Smooth muscle cell (in vitro differentiated cells): ENCODE measurements at regions not wholly inside any gene's neighbourhood (a gene's known extent, or its start where the extent isn't known, plus 50 kb on each side); places are given as distances from the start of the nearest gene placed in this dataset.

Experiments used
- DNase-seq: peaks from one replicate; lab custom pipeline; 2025; ENCODE audit not compliant: unreplicated experiment; lab: John Stamatoyannopoulos, UW
- H2AFZ ChIP-seq: fragments of 200-600 bp; sonication (generic); 2 replicates; pipeline ENCODE4 v1.6.0; 2016; ENCODE audit warnings: antibody characterized with exemption, low read depth, mild to moderate bottlenecking
- H3F3A ChIP-seq: fragments of 200-600 bp; sonication (generic); 2 replicates; pipeline ENCODE4 v1.6.0; 2017; ENCODE audit warnings: antibody characterized with exemption, low read depth
- H3K27ac ChIP-seq: fragments of 200-600 bp; sonication (generic); 2 replicates; pipeline ENCODE4 v1.5.1; 2016; ENCODE audit warnings: low read depth, mild to moderate bottlenecking
- H3K27me3 ChIP-seq: fragments of 200-600 bp; sonication (generic); 2 replicates; pipeline ENCODE4 v1.6.1; 2016; ENCODE audit warnings: low read depth, mild to moderate bottlenecking
- H3K36me3 ChIP-seq: fragments of 200-600 bp; sonication (generic); 2 replicates; pipeline ENCODE4 v1.5.1; 2016; ENCODE audit warnings: low read depth
- H3K4me1 ChIP-seq: fragments of 200-600 bp; sonication (generic); 2 replicates; pipeline ENCODE4 v1.5.1; 2016; ENCODE audit warnings: low read depth
- H3K4me2 ChIP-seq: fragments of 200-600 bp; sonication (generic); 2 replicates; pipeline ENCODE4 v1.6.0; 2016; ENCODE audit warnings: mild to moderate bottlenecking
- H3K4me3 ChIP-seq: fragments of 200-600 bp; sonication (generic); 2 replicates; pipeline ENCODE4 v1.5.1; 2016; ENCODE audit warnings: mild to moderate bottlenecking
- H3K79me2 ChIP-seq: fragments of 200-600 bp; sonication (generic); 2 replicates; pipeline ENCODE4 v1.6.0; 2016; ENCODE audit warnings: low read depth, mild to moderate bottlenecking
- H3K9ac ChIP-seq: fragments of 200-600 bp; sonication (generic); 2 replicates; pipeline ENCODE4 v1.6.0; 2016; ENCODE audit warnings: low read depth
- H3K9me3 ChIP-seq: fragments of 200-600 bp; sonication (generic); replicated peaks from 2 replicates; pipeline ENCODE4 v1.5.1; 2016; ENCODE audit warnings: low read depth
- H4K20me1 ChIP-seq: fragments of 200-600 bp; sonication (generic); 2 replicates; pipeline ENCODE4 v1.6.0; 2016; ENCODE audit warnings: low read depth
- WGBS: methylation state at CpG from one replicate; pipeline ENCODE4 v1.1.7; 2016; ENCODE audit warnings: low lambda C conversion rate; 5-methylcytosine and 5-hydroxymethylcytosine counted together
- TF ChIP-seq, protein P1 (sequence below): fragments of 200-600 bp; sonication (generic); IDR thresholded peaks from 2 replicates; pipeline ENCODE4 v1.5.1; 2017; ENCODE audit warnings: borderline replicate concordance, mild to moderate bottlenecking, antibody characterized with exemption; ENCODE audit not compliant: insufficient read depth, poor library complexity, severe bottlenecking

DNA sequence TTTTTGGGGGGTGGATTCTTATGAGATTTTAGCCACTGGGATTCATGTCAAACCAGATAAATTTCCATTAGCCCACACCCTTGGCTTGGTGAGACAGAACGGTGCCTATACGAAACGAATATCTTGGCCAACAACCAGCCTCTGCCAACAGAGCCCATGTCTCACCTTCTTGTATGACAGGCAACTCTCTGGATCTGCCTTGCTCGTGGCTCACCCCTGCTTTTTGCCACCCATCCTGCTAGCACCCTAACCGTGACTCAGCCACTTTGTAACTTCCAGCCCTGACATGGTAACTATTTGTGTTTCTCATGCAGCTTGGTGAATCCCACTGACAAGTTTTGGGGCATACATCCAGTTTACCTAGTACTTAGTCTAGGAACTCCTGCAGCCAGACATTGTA lies 457.0 kb downstream of the SPATA31D1 start:
- Histone ChIP-seq H4K20me1 (no peaks in the 10 kb centered on the region), H3K79me2 (no peaks in the 10 kb centered on the region), H3K9ac (no peak overlapping the region), H3K36me3 (no peaks in the 10 kb centered on the region), H3K4me3 (no peak overlapping the region), H3F3A (no peaks in the 10 kb centered on the region), H3K9me3 (peaks cover 5% of the 10 kb centered on the region), H3K4me2 (no peak overlapping the region), H3K27me3 (no peaks in the 10 kb centered on the region), H3K4me1 (no peaks in the 10 kb centered on the region), H2AFZ (no peak overlapping the region), H3K27ac (no peak overlapping the region)
- WGBS, result 92% methylated on average over 5 of the region's 5 CpGs
- TF ChIP-seq, protein P1, sequence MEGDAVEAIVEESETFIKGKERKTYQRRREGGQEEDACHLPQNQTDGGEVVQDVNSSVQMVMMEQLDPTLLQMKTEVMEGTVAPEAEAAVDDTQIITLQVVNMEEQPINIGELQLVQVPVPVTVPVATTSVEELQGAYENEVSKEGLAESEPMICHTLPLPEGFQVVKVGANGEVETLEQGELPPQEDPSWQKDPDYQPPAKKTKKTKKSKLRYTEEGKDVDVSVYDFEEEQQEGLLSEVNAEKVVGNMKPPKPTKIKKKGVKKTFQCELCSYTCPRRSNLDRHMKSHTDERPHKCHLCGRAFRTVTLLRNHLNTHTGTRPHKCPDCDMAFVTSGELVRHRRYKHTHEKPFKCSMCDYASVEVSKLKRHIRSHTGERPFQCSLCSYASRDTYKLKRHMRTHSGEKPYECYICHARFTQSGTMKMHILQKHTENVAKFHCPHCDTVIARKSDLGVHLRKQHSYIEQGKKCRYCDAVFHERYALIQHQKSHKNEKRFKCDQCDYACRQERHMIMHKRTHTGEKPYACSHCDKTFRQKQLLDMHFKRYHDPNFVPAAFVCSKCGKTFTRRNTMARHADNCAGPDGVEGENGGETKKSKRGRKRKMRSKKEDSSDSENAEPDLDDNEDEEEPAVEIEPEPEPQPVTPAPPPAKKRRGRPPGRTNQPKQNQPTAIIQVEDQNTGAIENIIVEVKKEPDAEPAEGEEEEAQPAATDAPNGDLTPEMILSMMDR, result no peak
- DNase-seq, result no peak

DNA sequence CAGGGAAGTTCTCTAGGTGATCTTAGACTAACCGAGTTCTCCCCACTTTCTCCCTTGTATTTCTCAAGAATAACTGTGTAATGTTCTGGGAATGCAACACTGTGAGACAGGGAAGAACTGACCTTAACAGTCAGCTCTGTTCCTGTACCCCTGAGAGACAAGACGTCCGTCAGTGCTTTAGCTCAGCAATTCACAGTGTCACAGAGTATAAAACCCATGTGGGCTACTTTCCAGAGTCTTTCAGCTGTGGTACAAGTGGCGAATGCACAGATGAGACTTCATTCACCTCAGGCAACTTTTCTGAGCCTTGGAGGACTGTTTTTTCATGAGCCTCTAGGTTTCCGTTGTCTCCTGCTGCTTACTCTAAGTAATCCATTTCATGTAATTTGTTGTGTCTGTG lies 458.8 kb downstream of the SPATA31D1 start:
- no peak overlapping the region for H3K4me2 ChIP-seq
- no peaks in the 10 kb centered on the region for H3F3A ChIP-seq
- WGBS, result 91% methylated on average over 5 of the region's 5 CpGs
- H3K9me3 ChIP-seq, result peaks cover 5% of the 10 kb centered on the region
- H3K4me3 ChIP-seq, result no peak overlapping the region
- H3K4me1 ChIP-seq, result no peaks in the 10 kb centered on the region
- no peaks in the 10 kb centered on the region for H3K79me2 ChIP-seq
- H4K20me1 ChIP-seq, result no peaks in the 10 kb centered on the region
- TF ChIP-seq, protein P1, result no peak
- no peak overlapping the region for H2AFZ ChIP-seq
- H3K27ac ChIP-seq, result no peak overlapping the region
- H3K36me3 ChIP-seq, result no peaks in the 10 kb centered on the region
- H3K9ac ChIP-seq, result no peak overlapping the region
- no peak for DNase-seq
- no peaks in the 10 kb centered on the region for H3K27me3 ChIP-seq

DNA sequence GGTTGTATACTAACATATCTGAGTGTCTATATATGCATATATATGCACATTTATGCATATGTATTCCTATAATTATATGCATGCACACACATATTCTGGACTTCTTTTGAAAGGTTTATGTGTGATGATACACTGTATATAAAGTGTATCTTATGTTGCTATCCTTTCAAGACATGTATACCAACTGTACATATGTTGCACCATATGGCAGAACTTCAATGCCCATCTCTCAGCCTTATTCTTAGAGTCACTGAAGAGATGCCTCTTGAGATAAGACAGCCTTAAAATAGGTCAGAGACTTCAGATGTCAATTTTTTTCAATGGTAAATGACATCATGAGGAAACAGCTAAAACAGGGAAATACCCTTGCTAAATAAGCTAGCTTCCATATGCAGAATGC lies 461.4 kb downstream of the SPATA31D1 start:
- Histone ChIP-seq H2AFZ (no peak overlapping the region), H3K36me3 (no peaks in the 10 kb centered on the region), H3K79me2 (no peaks in the 10 kb centered on the region), H3K9ac (no peak overlapping the region), H4K20me1 (no peaks in the 10 kb centered on the region), H3F3A (no peaks in the 10 kb centered on the region), H3K4me1 (no peaks in the 10 kb centered on the region), H3K4me2 (no peak overlapping the region), H3K4me3 (no peak overlapping the region), H3K27me3 (no peaks in the 10 kb centered on the region), H3K9me3 (peaks cover 5% of the 10 kb centered on the region), H3K27ac (no peak overlapping the region)
- DNase-seq, result no peak
- TF ChIP-seq, protein P1, result no peak

DNA sequence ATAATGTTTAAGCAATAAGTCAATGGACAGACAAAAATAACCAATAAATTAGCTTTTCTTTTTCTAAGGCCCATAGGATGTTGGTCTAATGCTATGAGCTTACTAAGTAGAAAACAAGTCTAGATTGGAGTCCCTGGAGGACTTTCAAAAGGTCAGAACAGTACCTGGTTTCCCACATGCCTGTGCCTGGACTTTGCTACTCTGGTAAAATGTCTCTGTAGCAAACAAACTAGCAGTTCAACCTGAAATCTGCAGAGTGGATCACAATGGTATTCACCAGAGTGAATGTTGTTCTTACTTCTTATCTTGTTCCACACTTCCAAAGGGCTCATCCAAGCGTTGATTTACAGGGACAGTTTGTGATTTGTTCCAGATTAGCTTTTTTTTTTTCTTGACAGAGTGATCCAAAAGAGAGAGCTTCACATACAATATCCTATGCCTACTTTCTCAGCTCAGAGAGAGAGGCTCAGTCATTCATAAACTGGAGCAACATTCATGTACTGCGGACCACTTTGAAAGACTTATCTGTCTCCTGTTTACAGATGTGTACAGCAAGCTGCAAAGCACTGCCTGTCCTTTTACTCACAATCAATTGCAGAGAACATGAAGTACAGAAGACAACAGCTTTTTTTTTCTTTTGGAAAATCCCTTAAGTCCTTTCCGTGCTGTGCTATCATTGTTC lies 466.1 kb downstream of the SPATA31D1 start:
- no peak for DNase-seq
- Histone ChIP-seq H3K4me3 (no peak overlapping the region), H3K9ac (no peak overlapping the region), H3F3A (no peaks in the 10 kb centered on the region), H3K27me3 (no peaks in the 10 kb centered on the region), H4K20me1 (no peaks in the 10 kb centered on the region), H3K4me1 (peaks cover 18% of the 10 kb centered on the region), H2AFZ (no peak overlapping the region), H3K4me2 (no peak overlapping the region), H3K36me3 (no peaks in the 10 kb centered on the region), H3K27ac (no peak overlapping the region), H3K79me2 (no peaks in the 10 kb centered on the region), H3K9me3 (no peaks in the 10 kb centered on the region)
- WGBS, result 61% methylated on average over 3 of the region's 3 CpGs
- TF ChIP-seq, protein P1, result no peak
